GM10248 (cell line): ENCODE measurements at regions not wholly inside any gene's neighbourhood (a gene's known extent, or its start where the extent isn't known, plus 50 kb on each side); places are given as distances from the start of the nearest gene placed in this dataset.
A peak's percentile ranks its signal among the peaks of the same experiment; 100 is the strongest.

Experiments
- CTCF ChIA-PET: fragments of 300-600 bp; sonication (Branson Sonifier 250); formaldehyde crosslinking; extraction: SDS; loops from one replicate; lab custom pipeline; 2021; ENCODE audit warnings: antibody characterized with exemption; lab: Yijun Ruan, JAX
- POLR2A ChIA-PET: fragments of 350-650 bp; sonication (Branson Sonifier 250); formaldehyde crosslinking; extraction: SDS; loops from one replicate; lab custom pipeline; 2020; ENCODE audit warnings: antibody characterized with exemption; lab: Yijun Ruan, JAX
- DNase-seq: peaks from one replicate; pipeline ENCODE4 v3.0.0; 2012; ENCODE audit errors: extremely low spot score
- TF ChIP-seq, protein P1 (sequence below): IDR thresholded peaks from 2 replicates; pipeline ENCODE4 v1.5.1; 2012; ENCODE audit warnings: mild to moderate bottlenecking, low read depth; ENCODE audit errors: extremely low read depth, missing control alignments, control extremely low read depth

- ChIA-PET POLR2A (no interaction called here), CTCF (interaction anchor here (1.4 to 1.5 kb wide), 2 partner anchors 9 to 11 kb away, joined by 3 to 6 read pairs; no protein-coding TSS in a partner anchor)
- peak; percentile 34 for DNase-seq
- TF ChIP-seq, protein P1, sequence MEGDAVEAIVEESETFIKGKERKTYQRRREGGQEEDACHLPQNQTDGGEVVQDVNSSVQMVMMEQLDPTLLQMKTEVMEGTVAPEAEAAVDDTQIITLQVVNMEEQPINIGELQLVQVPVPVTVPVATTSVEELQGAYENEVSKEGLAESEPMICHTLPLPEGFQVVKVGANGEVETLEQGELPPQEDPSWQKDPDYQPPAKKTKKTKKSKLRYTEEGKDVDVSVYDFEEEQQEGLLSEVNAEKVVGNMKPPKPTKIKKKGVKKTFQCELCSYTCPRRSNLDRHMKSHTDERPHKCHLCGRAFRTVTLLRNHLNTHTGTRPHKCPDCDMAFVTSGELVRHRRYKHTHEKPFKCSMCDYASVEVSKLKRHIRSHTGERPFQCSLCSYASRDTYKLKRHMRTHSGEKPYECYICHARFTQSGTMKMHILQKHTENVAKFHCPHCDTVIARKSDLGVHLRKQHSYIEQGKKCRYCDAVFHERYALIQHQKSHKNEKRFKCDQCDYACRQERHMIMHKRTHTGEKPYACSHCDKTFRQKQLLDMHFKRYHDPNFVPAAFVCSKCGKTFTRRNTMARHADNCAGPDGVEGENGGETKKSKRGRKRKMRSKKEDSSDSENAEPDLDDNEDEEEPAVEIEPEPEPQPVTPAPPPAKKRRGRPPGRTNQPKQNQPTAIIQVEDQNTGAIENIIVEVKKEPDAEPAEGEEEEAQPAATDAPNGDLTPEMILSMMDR: no peak
Measured at GRCh38 chr13:73702419-73703071, 431.7 kb downstream of the KLF12 start.

DNA sequence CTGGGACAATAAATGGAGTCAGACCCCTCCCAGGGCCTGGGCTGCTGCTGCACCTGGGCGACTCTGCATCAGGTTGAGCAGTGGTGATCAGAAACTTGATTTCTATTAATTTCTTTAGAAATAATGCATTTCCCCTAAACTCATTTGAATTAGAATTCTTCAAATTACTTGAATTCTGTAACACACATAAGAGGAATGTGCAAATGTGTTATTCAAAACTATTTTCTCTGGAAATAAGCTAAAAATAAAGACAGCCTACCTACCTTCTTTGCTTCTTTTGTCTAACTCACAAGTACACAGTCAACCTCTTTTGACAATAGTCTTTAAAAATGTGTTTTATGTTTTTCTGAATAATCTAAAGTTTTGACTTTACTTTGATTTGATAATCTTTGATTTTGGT lies 433.0 kb downstream of the KLF12 start:
- CTCF ChIA-PET: interaction anchor here (1.4 to 1.9 kb wide), 3 partner anchors 17 to 586 kb away, joined by 3 to 6 read pairs (median 4); no protein-coding TSS in a partner anchor
- no peak for DNase-seq
- POLR2A ChIA-PET: no interaction called here
- TF ChIP-seq, protein P1: no peak

- ChIA-PET CTCF (interaction anchor here (1.1 to 3.1 kb wide), 2 partner anchors 13 to 1521 kb away, joined by 3 to 12 read pairs; no protein-coding TSS in a partner anchor), POLR2A (no interaction called here)
- TF ChIP-seq, protein P1: no peak
- no peak for DNase-seq
Measured at GRCh38 chr13:73698859-73699258, 435.3 kb downstream of the KLF12 start.

DNA sequence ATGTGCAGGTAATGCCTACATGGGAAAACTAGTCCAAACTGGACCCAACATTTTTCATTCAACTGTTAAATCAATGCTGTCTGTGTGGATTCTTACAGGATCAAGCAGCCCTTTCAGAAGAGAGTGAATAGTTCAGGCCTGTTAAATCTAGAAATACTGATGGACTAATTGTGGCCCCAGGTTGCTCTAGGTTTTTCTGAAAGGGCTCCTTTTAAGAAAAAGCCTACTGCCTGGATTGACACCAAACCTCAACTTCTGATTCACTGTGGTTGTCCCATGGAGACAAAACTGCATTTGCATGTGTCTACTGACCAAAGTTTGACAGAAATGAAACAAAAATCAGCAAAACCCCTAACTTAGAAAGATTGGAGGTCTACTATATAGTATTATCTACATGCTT lies 437.0 kb downstream of the KLF12 start:
- POLR2A ChIA-PET: no interaction called here
- no peak for DNase-seq
- TF ChIP-seq, protein P1: no peak
- CTCF ChIA-PET: interaction anchor here (2.8 to 3.1 kb wide), 2 partner anchors 10 to 14 kb away, joined by 8 to 12 read pairs; no protein-coding TSS in a partner anchor

DNA sequence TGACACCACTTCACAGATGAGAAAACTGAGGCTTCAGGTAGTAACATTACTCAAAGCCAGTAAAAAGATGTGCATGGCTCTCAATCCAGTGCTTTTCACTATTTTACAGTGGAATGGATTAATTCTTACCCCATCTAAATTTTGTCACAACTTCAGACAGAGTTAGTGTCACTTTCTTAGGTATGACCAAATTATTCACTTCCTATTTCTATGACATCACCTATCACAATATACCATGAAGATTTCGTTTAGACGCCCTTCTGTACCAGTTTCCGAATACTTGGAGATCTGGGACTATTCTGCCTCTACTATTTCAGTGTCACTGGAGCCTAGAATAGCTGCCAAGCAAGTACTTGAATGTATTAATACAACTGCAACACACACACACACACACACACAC lies 437.5 kb downstream of the KLF12 start:
- ChIA-PET CTCF (interaction anchor here (2.8 kb wide), 1 partner anchor 11 kb away, joined by 8 read pairs; no protein-coding TSS in a partner anchor), POLR2A (no interaction called here)
- TF ChIP-seq, protein P1: no peak
- no peak for DNase-seq

- no peak for DNase-seq
- TF ChIP-seq, protein P1: no peak
- POLR2A ChIA-PET: no interaction called here
Measured at GRCh38 chr13:73696271-73696670, 437.9 kb downstream of the KLF12 start.

More at GRCh38 chr13:73696271-73696670, 437.9 kb downstream of the KLF12 start:
- CTCF ChIA-PET: interaction anchor here (2.8 kb wide), 1 partner anchor 11 kb away, joined by 8 read pairs; no protein-coding TSS in a partner anchor
